ENCODE measurements at regions not wholly inside any gene's neighbourhood (a gene's known extent, or its start where the extent isn't known, plus 50 kb on each side); places are given as distances from the start of the nearest gene placed in this dataset.

DNA sequence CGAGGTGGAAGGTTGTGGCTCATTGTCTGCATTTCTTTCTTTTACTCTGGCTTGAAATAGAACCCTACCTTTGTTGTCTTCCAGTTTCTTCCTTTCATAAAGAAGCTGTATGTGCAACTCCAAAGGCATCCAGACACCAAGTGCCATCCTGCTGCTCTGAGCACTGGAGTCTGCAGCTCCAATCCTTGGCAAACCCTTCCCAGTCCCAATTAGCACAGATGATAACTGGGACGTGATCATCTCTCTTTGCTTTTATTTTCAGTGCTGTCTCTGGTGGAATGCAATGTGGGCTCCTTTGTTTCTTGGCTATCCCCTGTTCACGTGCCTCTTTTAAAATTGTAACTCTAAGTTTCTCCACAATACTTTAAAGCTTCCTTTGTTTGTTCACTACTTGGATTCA, 140.9 kb downstream of the AQP9 start:
- ChIA-PET SMC1A (ENCODE audit: uncharacterized antibody, unreplicated experiment) (interaction anchor here (2.1 kb wide), 1 partner anchor 10 kb away, joined by 4 read pairs; no protein-coding TSS in a partner anchor), RAD21 (ENCODE audit: unreplicated experiment) (no interaction called here), POLR2A (no interaction called here), CTCF (no interaction called here)
- in situ Hi-C loops (cut with MboI) (no loop called here), intact Hi-C loops (cut with micrococcal nuclease; ENCODE audit: unreplicated experiment) (loop anchor here (10.0 kb wide), 1 partner anchor 476 kb away; no protein-coding TSS in a partner anchor)
- H3K9me3 ChIP-seq (replicated peaks; ENCODE audit: control insufficient read depth, insufficient read depth, low read length), result no peaks in the 10 kb centered on the region
- FAIRE-seq (no peak), DNase-seq (ENCODE audit: low read depth, low spot score) (no peak), ATAC-seq (no peak)
- no peaks in the 10 kb centered on the region for H3K27me3 ChIP-seq (replicated peaks in 1 of 2; ENCODE audit: control insufficient read depth in 2 of 2, insufficient read depth in 2 of 2, low read length in 1 of 2)
- no peak overlapping the region for H3K27ac ChIP-seq (ENCODE audit: control insufficient read depth, insufficient read depth)
- no peak overlapping the region for H3K4me3 ChIP-seq
- no peak for TF ChIP-seq SMAD1 (IDR thresholded peaks at IDR 0.05; ENCODE audit: low read depth, partially characterized antibody)
- TF ChIP-seq, protein P1, sequence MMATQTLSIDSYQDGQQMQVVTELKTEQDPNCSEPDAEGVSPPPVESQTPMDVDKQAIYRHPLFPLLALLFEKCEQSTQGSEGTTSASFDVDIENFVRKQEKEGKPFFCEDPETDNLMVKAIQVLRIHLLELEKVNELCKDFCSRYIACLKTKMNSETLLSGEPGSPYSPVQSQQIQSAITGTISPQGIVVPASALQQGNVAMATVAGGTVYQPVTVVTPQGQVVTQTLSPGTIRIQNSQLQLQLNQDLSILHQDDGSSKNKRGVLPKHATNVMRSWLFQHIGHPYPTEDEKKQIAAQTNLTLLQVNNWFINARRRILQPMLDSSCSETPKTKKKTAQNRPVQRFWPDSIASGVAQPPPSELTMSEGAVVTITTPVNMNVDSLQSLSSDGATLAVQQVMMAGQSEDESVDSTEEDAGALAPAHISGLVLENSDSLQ (IDR thresholded peaks at IDR 0.05), result no peak
- no peak for TF ChIP-seq LARP7 (IDR thresholded peaks at IDR 0.05)
- no TSS peak for BruUV-seq (replicated peaks)
- H3K9ac ChIP-seq (ENCODE audit: control insufficient read depth, insufficient read depth, low read length), result no peak overlapping the region
- no peak overlapping the region for H2AFZ ChIP-seq (ENCODE audit: control insufficient read depth, low read depth, low read length)
- no peak overlapping the region for H3K4me2 ChIP-seq (ENCODE audit: control insufficient read depth, insufficient read depth)
- WGBS (ENCODE audit: insufficient coverage, insufficient replicate concordance, low lambda C conversion rate, missing lambda C conversion rate), result 10% methylated on average over 3 of the region's 3 CpGs
- no peaks in the 10 kb centered on the region for H4K20me1 ChIP-seq (ENCODE audit: control insufficient read depth, insufficient read depth)
- no peaks in the 10 kb centered on the region for H3K36me3 ChIP-seq (ENCODE audit: control insufficient read depth in 2 of 2, insufficient read depth in 2 of 2, low read length in 1 of 2)
- no peaks in the 10 kb centered on the region for H3K4me1 ChIP-seq (ENCODE audit: control insufficient read depth, insufficient read depth, low read length)
- no peaks in the 10 kb centered on the region for H3K79me2 ChIP-seq (ENCODE audit: control insufficient read depth, insufficient read depth, low read length)

DNA sequence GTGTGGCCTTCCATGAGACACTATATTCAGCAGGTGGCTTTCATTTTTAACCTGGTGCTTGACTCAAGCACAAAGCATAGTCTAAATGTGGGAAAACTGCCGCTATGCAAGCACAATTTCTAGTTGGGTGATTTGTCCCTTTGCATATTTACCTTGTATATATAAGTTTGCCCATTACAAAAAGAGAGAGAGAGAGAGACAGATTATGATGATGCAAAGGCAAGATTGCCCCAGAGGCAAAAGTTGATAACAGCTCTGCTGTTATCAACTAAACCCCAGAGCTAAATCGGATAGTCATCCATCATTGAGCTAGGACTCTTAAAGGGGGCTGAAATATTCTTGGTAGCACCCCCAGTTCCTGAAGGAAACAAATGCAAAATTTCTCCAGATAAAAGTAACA, 141.5 kb downstream of the AQP9 start:
- H3K79me2 ChIP-seq (ENCODE audit: control insufficient read depth, insufficient read depth, low read length), result no peaks in the 10 kb centered on the region
- no TSS peak for BruUV-seq (replicated peaks)
- intact Hi-C loops (cut with micrococcal nuclease; ENCODE audit: unreplicated experiment), result loop anchor here (10.0 kb wide), 1 partner anchor 475 kb away; no protein-coding TSS in a partner anchor
- H2AFZ ChIP-seq (ENCODE audit: control insufficient read depth, low read depth, low read length), result no peak overlapping the region
- ChIA-PET SMC1A (ENCODE audit: uncharacterized antibody, unreplicated experiment) (no interaction called here), RAD21 (ENCODE audit: unreplicated experiment) (no interaction called here), POLR2A (no interaction called here), CTCF (no interaction called here)
- H3K9me3 ChIP-seq (replicated peaks; ENCODE audit: control insufficient read depth, insufficient read depth, low read length), result no peaks in the 10 kb centered on the region
- H3K27me3 ChIP-seq (replicated peaks in 1 of 2; ENCODE audit: control insufficient read depth in 2 of 2, insufficient read depth in 2 of 2, low read length in 1 of 2), result no peaks in the 10 kb centered on the region
- H3K27ac ChIP-seq (ENCODE audit: control insufficient read depth, insufficient read depth), result no peak overlapping the region
- in situ Hi-C loops (cut with MboI), result no loop called here
- no peak for FAIRE-seq
- ATAC-seq, result no peak
- no peak overlapping the region for H3K4me3 ChIP-seq
- no peak overlapping the region for H3K9ac ChIP-seq (ENCODE audit: control insufficient read depth, insufficient read depth, low read length)
- H3K4me1 ChIP-seq (ENCODE audit: control insufficient read depth, insufficient read depth, low read length), result no peaks in the 10 kb centered on the region
- WGBS (ENCODE audit: insufficient coverage, insufficient replicate concordance, low lambda C conversion rate, missing lambda C conversion rate), result 100% methylated on average over 2 of the region's 2 CpGs
- H3K36me3 ChIP-seq (ENCODE audit: control insufficient read depth in 2 of 2, insufficient read depth in 2 of 2, low read length in 1 of 2), result no peaks in the 10 kb centered on the region
- H3K4me2 ChIP-seq (ENCODE audit: control insufficient read depth, insufficient read depth), result no peak overlapping the region
- no peak for DNase-seq (ENCODE audit: low read depth, low spot score)
- H4K20me1 ChIP-seq (ENCODE audit: control insufficient read depth, insufficient read depth), result no peaks in the 10 kb centered on the region
- TF ChIP-seq, protein P2, sequence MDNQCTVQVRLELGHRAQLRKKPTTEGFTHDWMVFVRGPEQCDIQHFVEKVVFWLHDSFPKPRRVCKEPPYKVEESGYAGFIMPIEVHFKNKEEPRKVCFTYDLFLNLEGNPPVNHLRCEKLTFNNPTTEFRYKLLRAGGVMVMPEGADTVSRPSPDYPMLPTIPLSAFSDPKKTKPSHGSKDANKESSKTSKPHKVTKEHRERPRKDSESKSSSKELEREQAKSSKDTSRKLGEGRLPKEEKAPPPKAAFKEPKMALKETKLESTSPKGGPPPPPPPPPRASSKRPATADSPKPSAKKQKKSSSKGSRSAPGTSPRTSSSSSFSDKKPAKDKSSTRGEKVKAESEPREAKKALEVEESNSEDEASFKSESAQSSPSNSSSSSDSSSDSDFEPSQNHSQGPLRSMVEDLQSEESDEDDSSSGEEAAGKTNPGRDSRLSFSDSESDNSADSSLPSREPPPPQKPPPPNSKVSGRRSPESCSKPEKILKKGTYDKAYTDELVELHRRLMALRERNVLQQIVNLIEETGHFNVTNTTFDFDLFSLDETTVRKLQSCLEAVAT (IDR thresholded peaks at IDR 0.05), result no peak
- no peak for TF ChIP-seq BACH1 (IDR thresholded peaks at IDR 0.05; ENCODE audit: borderline replicate concordance)
- TF ChIP-seq SREBF2 (IDR thresholded peaks at IDR 0.05; ENCODE audit: low read length), result no peak
- TF ChIP-seq NFYB (IDR thresholded peaks at IDR 0.05; ENCODE audit: insufficient read depth, low read depth, low read length), result no peak
- no peak for TF ChIP-seq NRF1 (conservative IDR thresholded peaks at IDR 0.05; ENCODE audit: low read depth, low read length)
- TF ChIP-seq, protein P3, sequence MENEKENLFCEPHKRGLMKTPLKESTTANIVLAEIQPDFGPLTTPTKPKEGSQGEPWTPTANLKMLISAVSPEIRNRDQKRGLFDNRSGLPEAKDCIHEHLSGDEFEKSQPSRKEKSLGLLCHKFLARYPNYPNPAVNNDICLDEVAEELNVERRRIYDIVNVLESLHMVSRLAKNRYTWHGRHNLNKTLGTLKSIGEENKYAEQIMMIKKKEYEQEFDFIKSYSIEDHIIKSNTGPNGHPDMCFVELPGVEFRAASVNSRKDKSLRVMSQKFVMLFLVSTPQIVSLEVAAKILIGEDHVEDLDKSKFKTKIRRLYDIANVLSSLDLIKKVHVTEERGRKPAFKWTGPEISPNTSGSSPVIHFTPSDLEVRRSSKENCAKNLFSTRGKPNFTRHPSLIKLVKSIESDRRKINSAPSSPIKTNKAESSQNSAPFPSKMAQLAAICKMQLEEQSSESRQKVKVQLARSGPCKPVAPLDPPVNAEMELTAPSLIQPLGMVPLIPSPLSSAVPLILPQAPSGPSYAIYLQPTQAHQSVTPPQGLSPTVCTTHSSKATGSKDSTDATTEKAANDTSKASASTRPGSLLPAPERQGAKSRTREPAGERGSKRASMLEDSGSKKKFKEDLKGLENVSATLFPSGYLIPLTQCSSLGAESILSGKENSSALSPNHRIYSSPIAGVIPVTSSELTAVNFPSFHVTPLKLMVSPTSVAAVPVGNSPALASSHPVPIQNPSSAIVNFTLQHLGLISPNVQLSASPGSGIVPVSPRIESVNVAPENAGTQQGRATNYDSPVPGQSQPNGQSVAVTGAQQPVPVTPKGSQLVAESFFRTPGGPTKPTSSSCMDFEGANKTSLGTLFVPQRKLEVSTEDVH (IDR thresholded peaks at IDR 0.05; ENCODE audit: low read depth, partially characterized antibody), result no peak
- TF ChIP-seq NR2F1 (conservative IDR thresholded peaks at IDR 0.05), result no peak
